SHP77 (cell line): ENCODE measurements at regions not wholly inside any gene's neighbourhood (a gene's known extent, or its start where the extent isn't known, plus 50 kb on each side); places are given as distances from the start of the nearest gene placed in this dataset.
"Not testable (repeated sequence)": the region's sequence is repeated elsewhere in the genome, so short reads cannot be mapped to it uniquely, and the experiment has no call there.

ENCODE experiments used
- DNase-seq, 2 experiments: peaks; one replicate each; lab custom pipeline; 2025; lab: John Stamatoyannopoulos, UW

DNA sequence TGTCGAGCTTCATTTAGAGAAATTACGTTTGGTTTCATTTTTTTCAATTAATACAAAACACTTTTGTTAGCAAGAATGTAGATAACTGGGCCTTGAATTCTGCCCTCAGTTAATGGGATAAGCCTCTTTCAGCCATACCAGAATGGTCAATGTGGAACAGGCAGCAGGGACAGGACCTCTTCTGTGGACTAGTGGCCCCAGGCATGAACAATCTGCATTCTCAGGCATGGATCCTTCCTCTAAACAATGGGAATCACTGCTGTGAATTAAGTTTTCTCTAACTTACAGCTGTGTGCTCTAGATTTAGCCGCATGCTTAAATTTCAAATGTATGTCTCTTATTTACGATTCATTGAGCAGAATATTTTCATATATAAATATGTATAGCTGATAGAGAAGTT is 237.7 kb upstream of the PRKCQ start:
- no peak for DNase-seq

- DNase-seq, result no peak
Observed at GRCh38 chr10:6815346-6815745, 235.3 kb upstream of the PRKCQ start.

DNA sequence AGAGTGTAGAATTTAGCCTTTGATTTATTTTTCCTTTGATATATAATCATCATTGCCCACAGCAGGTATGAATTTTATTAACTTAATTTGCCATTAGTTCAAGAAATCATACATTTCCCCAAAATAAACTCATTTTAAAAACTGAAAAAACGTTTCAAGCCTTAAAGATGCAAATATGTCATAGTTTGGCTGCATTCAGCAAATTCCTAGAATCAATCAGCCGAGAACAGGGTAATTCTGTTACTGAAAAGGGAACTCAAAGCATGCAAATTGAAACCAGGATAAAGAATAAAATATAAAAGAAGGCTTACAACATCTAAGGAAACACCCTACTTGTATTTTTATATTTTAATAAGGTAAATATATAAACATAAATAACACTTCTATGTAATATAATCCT is 233.8 kb upstream of the PRKCQ start:
- DNase-seq, result no peak

DNA sequence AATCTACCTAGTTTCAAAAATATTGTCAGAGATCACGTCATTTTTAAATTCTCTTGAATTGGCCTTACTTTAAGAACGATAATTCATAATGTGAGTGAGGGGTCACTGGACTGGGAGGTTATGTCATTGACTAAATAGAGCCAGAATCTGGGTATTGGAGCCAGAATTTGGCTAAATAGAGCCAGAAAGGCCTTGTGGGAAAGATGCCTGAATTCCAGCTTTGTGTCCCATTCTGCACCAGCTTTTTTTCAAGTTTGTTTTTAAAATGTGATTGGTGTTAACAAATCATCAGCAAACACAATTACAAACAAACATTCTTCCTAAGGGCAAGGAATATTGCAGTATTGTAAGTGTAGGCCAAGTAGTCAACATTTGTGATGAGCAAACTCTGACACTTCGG is 233.2 kb upstream of the PRKCQ start:
- DNase-seq, result no peak

- DNase-seq, result no peak
Observed at GRCh38 chr10:6811153-6811552, 231.1 kb upstream of the PRKCQ start.

- no peak for DNase-seq
Observed at GRCh38 chr10:6803427-6803783, 223.3 kb upstream of the PRKCQ start.

GRCh38 chr10:6802759-6803426 is 222.8 kb upstream of the PRKCQ start:
- DNase-seq, result no peak

DNA sequence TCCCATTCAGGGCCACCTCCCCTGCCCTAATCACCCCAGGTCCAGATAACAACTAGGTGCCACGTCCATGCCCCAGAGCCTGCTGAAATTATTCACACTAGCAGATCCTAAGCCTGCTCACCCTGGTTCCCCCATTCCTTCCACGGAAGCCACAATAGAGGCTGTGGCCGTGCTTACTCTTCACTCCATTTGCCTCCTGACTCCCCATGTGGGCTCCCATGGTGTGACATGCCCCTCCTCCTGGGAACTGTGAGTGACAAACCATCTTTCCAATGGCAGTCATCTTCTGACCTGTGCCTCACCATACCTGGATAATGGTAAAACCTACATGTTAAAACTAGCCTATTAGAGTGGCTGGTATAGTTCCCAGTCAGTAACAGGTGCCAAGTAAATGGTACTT is 216.2 kb upstream of the PRKCQ start:
- no peak for DNase-seq

DNA sequence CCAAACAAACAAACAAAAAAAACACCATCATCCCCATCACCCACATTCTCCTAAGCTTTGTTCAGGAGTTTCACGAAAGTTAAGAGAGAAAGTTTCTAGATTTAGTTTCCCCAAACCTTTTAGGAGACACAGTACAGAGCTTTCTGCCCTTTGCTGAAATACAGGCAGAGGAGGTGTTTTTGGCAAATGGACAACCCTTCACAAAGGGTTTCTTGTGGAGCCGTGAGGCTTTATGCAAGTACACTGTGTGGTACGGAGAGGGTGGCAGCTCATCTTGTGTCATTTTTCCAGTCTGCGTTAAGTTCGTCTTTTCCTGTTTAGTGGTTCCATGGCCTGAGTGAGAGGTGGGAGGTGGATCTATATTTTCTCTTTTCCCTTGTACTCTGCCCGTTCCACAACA is 215.5 kb upstream of the PRKCQ start:
- DNase-seq, result no peak

- not testable (repeated sequence) for DNase-seq
Observed at GRCh38 chr10:6794841-6795240, 214.8 kb upstream of the PRKCQ start.

- no peak for DNase-seq
Observed at GRCh38 chr10:6794441-6794840, 214.4 kb upstream of the PRKCQ start.

- no peak for DNase-seq
Observed at GRCh38 chr10:6788731-6789130, 208.7 kb upstream of the PRKCQ start.

DNA sequence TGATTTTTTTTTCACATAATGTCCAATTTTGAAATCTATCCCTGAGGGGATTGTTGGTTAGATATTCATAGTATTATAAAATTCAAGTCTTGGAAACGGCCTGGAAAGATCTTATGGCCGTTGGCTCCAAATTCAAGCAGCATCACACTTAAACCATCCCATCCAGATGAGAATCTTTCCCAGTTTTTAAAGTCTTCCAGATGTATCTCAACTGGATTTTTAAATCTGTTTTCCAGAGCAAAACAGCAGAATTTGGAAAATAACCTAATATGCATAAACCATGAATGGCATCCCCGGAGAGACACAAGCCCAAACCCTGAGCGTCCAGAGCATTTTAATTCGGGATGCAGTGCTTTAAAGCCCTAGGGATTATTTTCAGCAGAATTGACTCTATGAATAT is 208.2 kb upstream of the PRKCQ start:
- DNase-seq, result no peak

DNA sequence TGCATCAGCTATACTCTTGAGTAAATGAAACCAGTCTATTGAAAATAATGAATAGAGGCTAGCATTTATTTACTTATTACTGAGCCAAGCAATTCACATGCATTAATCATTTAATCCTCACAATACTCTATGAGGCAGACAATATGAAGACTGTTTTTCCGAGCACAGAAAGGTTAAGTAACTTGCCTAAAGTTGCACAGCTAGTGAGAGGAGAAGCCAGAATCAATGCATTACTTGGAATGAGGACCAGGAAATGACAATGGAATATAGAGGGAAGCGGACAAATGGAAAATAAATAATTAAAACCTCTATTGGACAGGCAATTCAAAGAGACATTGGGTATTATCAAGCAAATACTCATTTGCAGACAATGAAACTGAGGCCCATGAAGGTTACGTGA is 207.6 kb upstream of the PRKCQ start:
- no peak for DNase-seq

- no peak for DNase-seq
Observed at GRCh38 chr10:6787091-6787490, 207.0 kb upstream of the PRKCQ start.

- no peak for DNase-seq
Observed at GRCh38 chr10:6786579-6787031, 206.5 kb upstream of the PRKCQ start.

GRCh38 chr10:6784429-6784828 is 204.4 kb upstream of the PRKCQ start:
- not testable (repeated sequence) for DNase-seq

GRCh38 chr10:6783471-6783870 is 203.4 kb upstream of the PRKCQ start:
- DNase-seq, result no peak

- DNase-seq, result no peak
Observed at GRCh38 chr10:6782378-6782777, 202.3 kb upstream of the PRKCQ start.

GRCh38 chr10:6781133-6781770 is 201.2 kb upstream of the PRKCQ start:
- no peak for DNase-seq

DNA sequence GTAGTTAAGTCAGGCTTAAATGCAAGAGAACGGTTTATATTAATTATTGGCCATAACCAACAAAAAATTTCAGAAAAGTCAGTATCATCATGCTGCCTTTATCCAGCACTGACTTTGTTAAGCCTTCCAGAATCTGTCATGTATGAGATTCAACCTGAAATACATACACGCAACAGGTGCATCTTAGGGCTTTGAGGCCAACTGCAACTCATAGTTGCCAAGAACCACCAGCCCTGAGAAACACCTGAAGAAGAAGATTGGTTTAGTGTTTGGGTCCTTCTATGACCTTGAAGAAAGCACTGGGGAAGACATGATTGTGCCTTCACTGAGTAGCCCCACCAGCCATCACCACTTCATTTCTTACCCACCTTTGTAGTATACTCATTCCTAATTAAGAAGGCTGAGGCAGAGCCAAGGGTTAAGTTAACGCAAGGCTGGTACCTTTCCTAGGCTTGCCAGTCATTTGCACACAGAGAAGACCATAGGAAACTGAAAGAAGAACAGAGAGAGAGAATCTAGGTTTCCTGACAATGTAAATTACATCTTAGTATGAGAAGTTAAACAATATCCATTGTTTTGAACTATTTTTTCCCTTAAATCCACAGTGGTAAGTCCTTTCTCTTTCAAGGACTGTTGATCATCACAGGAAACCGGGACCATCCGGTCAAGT is 200.1 kb upstream of the PRKCQ start:
- DNase-seq, result no peak

- DNase-seq, result no peak
Observed at GRCh38 chr10:6778992-6779701, 199.1 kb upstream of the PRKCQ start.

GRCh38 chr10:6776170-6776569 is 196.1 kb upstream of the PRKCQ start:
- DNase-seq, result no peak
